HepG2 (cell line): ENCODE measurements at regions not wholly inside any gene's neighbourhood (a gene's known extent, or its start where the extent isn't known, plus 50 kb on each side); places are given as distances from the start of the nearest gene placed in this dataset.

Experiments
- ATAC-seq: fragments of 200-7000 bp; cut with Tn5 transposase; 3 replicates; pipeline ENCODE4 v1.9.1; 2020; ENCODE audit warnings: mild to moderate bottlenecking, moderate library complexity
- BruUV-seq: library from RNA; stranded (reverse); fragments of 400-500 nt; replicated peaks from 2 replicates; lab custom pipeline; 2021; lab: Mats Ljungman, UMichigan
- CTCF ChIA-PET: fragments of 300-600 bp; formaldehyde crosslinking; extraction: SDS; loops from one replicate; lab custom pipeline; 2021; ENCODE audit warnings: low total read pairs, inconsistent platforms, low intra/inter-chr PET ratio; lab: Yijun Ruan, JAX
- POLR2A ChIA-PET: fragments of 350-600 bp; sonication (Branson Sonifier 250); formaldehyde crosslinking; loops from one replicate; lab custom pipeline; 2020; ENCODE audit warnings: antibody characterized with exemption, inconsistent platforms; lab: Yijun Ruan, JAX
- DNase-seq: peaks from one replicate; pipeline ENCODE4 v3.0.0-alpha.2; 2015; ENCODE audit warnings: low spot score
- FAIRE-seq: peaks from 3 replicates; lab custom pipeline; 2011; peaks lifted over from hg19 to GRCh38; lab: Jason Lieb, UNC
- H2AFZ ChIP-seq: one replicate; pipeline ENCODE4 v1.6.1; 2011; ENCODE audit warnings: low read length, inconsistent platforms
- H3K27ac ChIP-seq: fragments of 300-600 bp; 3 replicates; pipeline ENCODE4 v1.8.0; 2011; ENCODE audit warnings: mixed run types, mild to moderate bottlenecking, mixed read lengths, low read length, inconsistent platforms; ENCODE audit not compliant: insufficient read depth; ENCODE audit errors: extremely low read length
- H3K27me3 ChIP-seq, 2 experiments: fragments of 200-600 bp in 1 of 2; 2 replicates in 1 of 2; 3 replicates in 1 of 2; pipeline versions ENCODE4 v1.6.0 to v1.8.0; 2011; ENCODE audit warnings: low read length in 2 of 2, mild to moderate bottlenecking in 2 of 2, moderate library complexity in 2 of 2, inconsistent platforms in 1 of 2; ENCODE audit not compliant: insufficient read depth in 2 of 2, control insufficient read depth in 1 of 2
- H3K36me3 ChIP-seq, 2 experiments: fragments of 200-600 bp in 1 of 2; replicated peaks in 1 of 2; 2 replicates in 1 of 2; 3 replicates in 1 of 2; pipeline versions ENCODE4 v1.5.1 to v1.8.0; 2011; ENCODE audit warnings: low read length in 2 of 2, inconsistent platforms in 1 of 2; ENCODE audit not compliant: insufficient read depth in 2 of 2, control insufficient read depth in 1 of 2
- H3K4me1 ChIP-seq: 2 replicates; pipeline ENCODE4 v1.5.1; 2012; ENCODE audit warnings: low read length, inconsistent platforms; ENCODE audit not compliant: insufficient read depth
- H3K4me2 ChIP-seq: 2 replicates; pipeline ENCODE4 v1.6.0; 2011; ENCODE audit warnings: low read depth, low read length, inconsistent platforms
- H3K4me3 ChIP-seq, 3 experiments: fragments of 200-600 bp in 1 of 3; sonication (generic), shearing (Covaris generic) in 1 of 3; replicated peaks in 1 of 3; 2 replicates each; pipeline ENCODE4 v1.5.1; 2011 to 2016; ENCODE audit warnings: low read length in 3 of 3, inconsistent platforms in 2 of 3, low read depth in 2 of 3, mild to moderate bottlenecking in 2 of 3, control low read depth in 1 of 3, mixed read lengths in 1 of 3; ENCODE audit not compliant: insufficient read depth in 1 of 3
- H3K79me2 ChIP-seq: one replicate; pipeline ENCODE4 v1.6.1; 2011; ENCODE audit warnings: low read length, inconsistent platforms; ENCODE audit not compliant: insufficient read depth
- H3K9ac ChIP-seq: 2 replicates; pipeline ENCODE4 v1.6.0; 2011; ENCODE audit warnings: mild to moderate bottlenecking, low read depth, low read length, inconsistent platforms; ENCODE audit not compliant: insufficient read depth
- H3K9me3 ChIP-seq: 2 replicates; pipeline ENCODE4 v1.5.1; 2012; ENCODE audit warnings: mild to moderate bottlenecking, low read length
- H4K20me1 ChIP-seq: 2 replicates; pipeline ENCODE4 v1.6.0; 2011; ENCODE audit warnings: inconsistent platforms, mild to moderate bottlenecking, low read length, moderate library complexity; ENCODE audit not compliant: insufficient read depth
- ARID2 ChIP-seq: sonication (generic); formaldehyde crosslinking; IDR thresholded peaks from 2 replicates; pipeline ENCODE4 v1.8.1; 2022; ENCODE audit warnings: mild to moderate bottlenecking, missing genetic modification reagents, borderline replicate concordance
- BRF2 ChIP-seq: sonication (generic); formaldehyde crosslinking; IDR thresholded peaks from 2 replicates; pipeline ENCODE4 v1.8.1; 2022; ENCODE audit warnings: mild to moderate bottlenecking, missing genetic modification reagents
- CCDC6 ChIP-seq: sonication (generic); formaldehyde crosslinking; IDR thresholded peaks from 2 replicates; pipeline ENCODE4 v1.8.1; 2022; ENCODE audit warnings: mild to moderate bottlenecking, missing genetic modification reagents, moderate library complexity
- CREM ChIP-seq, 2 experiments: sonication (generic) in 1 of 2; formaldehyde crosslinking in 1 of 2; IDR thresholded peaks; 2 replicates each; pipeline versions ENCODE4 v1.4.0 to v1.6.1; 2016 to 2020; ENCODE audit warnings: antibody characterized with exemption in 1 of 2, mild to moderate bottlenecking in 1 of 2, missing genetic modification reagents in 1 of 2
- DRAP1 ChIP-seq: IDR thresholded peaks from 2 replicates; pipeline ENCODE4 v1.6.1; 2016; ENCODE audit warnings: missing genetic modification reagents, missing compliant biosample characterization
- HMGXB3 ChIP-seq: sonication (generic); formaldehyde crosslinking; IDR thresholded peaks from 2 replicates; pipeline ENCODE4 v1.4.0; 2020; ENCODE audit warnings: missing genetic modification reagents, borderline replicate concordance
- HNRNPH1 ChIP-seq: fragments of 200-400 bp; formaldehyde crosslinking; optimal IDR thresholded peaks from 2 replicates; pipeline ENCODE3; 2017; ENCODE audit warnings: mild to moderate bottlenecking, low read depth, low read length
- IRF9 ChIP-seq: sonication (generic); formaldehyde crosslinking; IDR thresholded peaks from 2 replicates; pipeline ENCODE4 v1.8.0; 2022; ENCODE audit warnings: missing genetic modification reagents, mild to moderate bottlenecking, borderline replicate concordance
- KLF15 ChIP-seq: sonication (generic); formaldehyde crosslinking; IDR thresholded peaks from 2 replicates; pipeline ENCODE4 v1.8.1; 2023; ENCODE audit warnings: borderline replicate concordance, mild to moderate bottlenecking, inconsistent platforms, missing genetic modification reagents, mixed read lengths
- ZNF678 ChIP-seq: sonication (generic); formaldehyde crosslinking; IDR thresholded peaks from 2 replicates; pipeline ENCODE4 v1.4.0; 2020; ENCODE audit warnings: mild to moderate bottlenecking, missing genetic modification reagents
- WGBS: methylation state at CpG from one replicate; pipeline ENCODE4 v1.1.6; 2017; ENCODE audit warnings: low lambda C conversion rate; 5-methylcytosine and 5-hydroxymethylcytosine counted together
- in situ Hi-C: cut with HindIII; loops from 2 replicates; pipeline ENCODE4 v1.10.0; 2017; ENCODE audit warnings: low pct_unique_long_range_greater_than_20kb; ENCODE audit not compliant: extremely low pct_ligation_motif_present
- intact Hi-C: fragments of 100-400 bp; cut with micrococcal nuclease; formaldehyde crosslinking; loops from one replicate; pipeline ENCODE4 v1.10.0; 2022; ENCODE audit not compliant: unreplicated experiment
- TF ChIP-seq, protein P1 (sequence below): sonication (generic); formaldehyde crosslinking; IDR thresholded peaks from 2 replicates; pipeline ENCODE4 v1.9.0; 2021; ENCODE audit warnings: missing genetic modification reagents, borderline replicate concordance
- TF ChIP-seq, protein P2 (sequence below): sonication (generic); formaldehyde crosslinking; IDR thresholded peaks from 2 replicates; pipeline ENCODE4 v1.5.0; 2020; ENCODE audit warnings: missing genetic modification reagents

DNA sequence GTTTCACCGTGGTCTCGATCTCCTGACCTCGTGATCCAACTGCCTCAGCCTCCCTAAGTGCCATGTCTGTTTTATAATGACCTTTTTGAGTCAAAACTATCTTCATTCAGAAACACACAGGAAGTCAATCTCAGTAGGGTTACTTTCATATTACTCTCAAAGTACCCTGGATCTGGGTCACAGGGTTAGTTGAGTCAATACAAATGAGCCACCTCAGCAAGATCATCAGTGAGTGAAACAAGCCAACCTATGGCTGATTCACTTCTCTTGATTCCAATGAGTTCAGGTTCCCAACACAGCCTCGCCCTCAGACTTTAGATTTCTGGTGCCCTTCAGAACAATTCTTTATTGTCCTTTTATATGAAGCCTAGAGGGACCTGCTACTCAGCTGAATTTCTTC, 76.9 kb downstream of the ZC3H11B start (continued):
- TF ChIP-seq CREM (IDR thresholded peaks at IDR 0.05) (no peak), CREM (CRISPR knock-in tag; IDR thresholded peaks at IDR 0.05) (no peak)
- TF ChIP-seq, protein P1, sequence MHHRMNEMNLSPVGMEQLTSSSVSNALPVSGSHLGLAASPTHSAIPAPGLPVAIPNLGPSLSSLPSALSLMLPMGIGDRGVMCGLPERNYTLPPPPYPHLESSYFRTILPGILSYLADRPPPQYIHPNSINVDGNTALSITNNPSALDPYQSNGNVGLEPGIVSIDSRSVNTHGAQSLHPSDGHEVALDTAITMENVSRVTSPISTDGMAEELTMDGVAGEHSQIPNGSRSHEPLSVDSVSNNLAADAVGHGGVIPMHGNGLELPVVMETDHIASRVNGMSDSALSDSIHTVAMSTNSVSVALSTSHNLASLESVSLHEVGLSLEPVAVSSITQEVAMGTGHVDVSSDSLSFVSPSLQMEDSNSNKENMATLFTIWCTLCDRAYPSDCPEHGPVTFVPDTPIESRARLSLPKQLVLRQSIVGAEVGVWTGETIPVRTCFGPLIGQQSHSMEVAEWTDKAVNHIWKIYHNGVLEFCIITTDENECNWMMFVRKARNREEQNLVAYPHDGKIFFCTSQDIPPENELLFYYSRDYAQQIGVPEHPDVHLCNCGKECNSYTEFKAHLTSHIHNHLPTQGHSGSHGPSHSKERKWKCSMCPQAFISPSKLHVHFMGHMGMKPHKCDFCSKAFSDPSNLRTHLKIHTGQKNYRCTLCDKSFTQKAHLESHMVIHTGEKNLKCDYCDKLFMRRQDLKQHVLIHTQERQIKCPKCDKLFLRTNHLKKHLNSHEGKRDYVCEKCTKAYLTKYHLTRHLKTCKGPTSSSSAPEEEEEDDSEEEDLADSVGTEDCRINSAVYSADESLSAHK: no peak
- TF ChIP-seq, all 625 proteins: peak for 0

DNA sequence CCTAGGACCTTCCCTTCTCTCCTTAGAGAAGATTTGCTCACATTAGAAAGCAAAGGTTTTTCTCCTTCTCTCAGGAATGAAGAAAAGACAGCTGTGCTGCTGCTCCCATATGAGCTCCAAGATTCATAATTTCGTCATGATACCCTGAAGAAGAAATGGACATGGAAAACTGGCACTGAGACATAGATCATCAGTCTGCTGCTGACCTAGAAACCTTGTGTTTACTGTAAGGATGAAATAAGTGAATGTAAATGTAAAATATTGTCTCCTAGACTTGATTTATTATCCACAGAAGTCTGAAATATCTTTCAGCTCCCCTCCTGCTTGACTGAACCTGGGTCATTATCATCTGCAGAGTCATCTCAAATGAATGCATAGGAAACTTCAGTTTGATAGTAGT, 77.9 kb downstream of the ZC3H11B start:
- no peak for ATAC-seq
- Histone ChIP-seq H3K9ac (no peak overlapping the region), H3K79me2 (no peaks in the 10 kb centered on the region), H3K36me3 (no peaks in the 10 kb centered on the region), H3K27me3 (no peaks in the 10 kb centered on the region; a peak in 1 of 5 replicates), H2AFZ (no peak overlapping the region), H3K9me3 (no peaks in the 10 kb centered on the region), H4K20me1 (no peaks in the 10 kb centered on the region), H3K4me3 (no peak overlapping the region), H3K4me1 (no peaks in the 10 kb centered on the region), H3K27ac (no peak overlapping the region), H3K4me2 (no peak overlapping the region)
- BruUV-seq: no TSS peak
- DNase-seq: no peak
- 4% methylated on average over 1 of the region's 1 CpG for WGBS
- CTCF ChIA-PET: no interaction called here
- in situ Hi-C loops: no loop called here
- no peak for FAIRE-seq
- POLR2A ChIA-PET: no interaction called here
- intact Hi-C loops: no loop called here
- no peak for TF ChIP-seq DRAP1 (CRISPR knock-in tag)
- no peak for TF ChIP-seq HNRNPH1
- TF ChIP-seq ZNF678 (CRISPR knock-in tag): no peak
- TF ChIP-seq, protein P2, sequence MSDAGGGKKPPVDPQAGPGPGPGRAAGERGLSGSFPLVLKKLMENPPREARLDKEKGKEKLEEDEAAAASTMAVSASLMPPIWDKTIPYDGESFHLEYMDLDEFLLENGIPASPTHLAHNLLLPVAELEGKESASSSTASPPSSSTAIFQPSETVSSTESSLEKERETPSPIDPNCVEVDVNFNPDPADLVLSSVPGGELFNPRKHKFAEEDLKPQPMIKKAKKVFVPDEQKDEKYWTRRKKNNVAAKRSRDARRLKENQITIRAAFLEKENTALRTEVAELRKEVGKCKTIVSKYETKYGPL (CRISPR knock-in tag): no peak
- TF ChIP-seq CCDC6: no peak
- TF ChIP-seq KLF15 (CRISPR knock-in tag): no peak
- TF ChIP-seq ARID2 (CRISPR knock-in tag): no peak
- TF ChIP-seq HMGXB3 (CRISPR knock-in tag): no peak
- TF ChIP-seq IRF9: no peak
- TF ChIP-seq BRF2 (CRISPR knock-in tag): no peak
